SK-N-SH (cell line): ENCODE measurements at regions not wholly inside any gene's neighbourhood (a gene's known extent, or its start where the extent isn't known, plus 50 kb on each side); places are given as distances from the start of the nearest gene placed in this dataset.

Experiments
- CTCF ChIA-PET: fragments of 300-600, 350-600 bp; formaldehyde crosslinking; extraction: SDS; loops from one replicate; lab custom pipeline; 2021; lab: Yijun Ruan, JAX
- POLR2A ChIA-PET: fragments of 350-600 bp; sonication (Branson Sonifier 250); formaldehyde crosslinking; extraction: SDS; loops from one replicate; lab custom pipeline; 2020; ENCODE audit warnings: antibody characterized with exemption, inconsistent platforms; lab: Yijun Ruan, JAX
- DNase-seq: peaks from one replicate; pipeline ENCODE4 v3.0.0; 2012
- H2AFZ ChIP-seq: fragments of 200-600 bp; sonication (generic); 2 replicates; pipeline ENCODE4 v1.8.1; 2016; ENCODE audit warnings: antibody characterized with exemption, mild to moderate bottlenecking, low read depth
- H3F3A ChIP-seq: fragments of 200-600 bp; sonication (generic); replicated peaks from 2 replicates; pipeline ENCODE3; 2016; ENCODE audit warnings: antibody characterized with exemption, mild to moderate bottlenecking; ENCODE audit not compliant: insufficient read depth
- H3K27ac ChIP-seq, 2 experiments: fragments of 200-500 bp in 1 of 2; fragments of 200-600 bp in 1 of 2; sonication (Bioruptor generic) in 1 of 2; sonication (generic), shearing (Covaris generic) in 1 of 2; 2 replicates each; pipeline versions ENCODE4 v1.5.1 to v1.6.1; 2014 to 2016; ENCODE audit warnings: low read depth in 2 of 2, inconsistent platforms in 1 of 2, low read length in 1 of 2, mild to moderate bottlenecking in 1 of 2, mixed read lengths in 1 of 2
- H3K27me3 ChIP-seq: fragments of 200-600 bp; sonication (generic), shearing (Covaris generic); 2 replicates; pipeline ENCODE4 v1.6.1; 2016; ENCODE audit warnings: mixed run types; ENCODE audit not compliant: insufficient read depth
- H3K36me3 ChIP-seq, 2 experiments: fragments of 200-500 bp in 1 of 2; fragments of 200-600 bp in 1 of 2; sonication (Bioruptor generic) in 1 of 2; sonication (generic) in 1 of 2; replicated peaks in 1 of 2; 2 replicates each; pipeline versions ENCODE3 to v1.5.1; 2014 to 2016; ENCODE audit warnings: low read length in 1 of 2, mild to moderate bottlenecking in 1 of 2; ENCODE audit not compliant: insufficient read depth in 2 of 2, control insufficient read depth in 1 of 2
- H3K4me1 ChIP-seq, 2 experiments: fragments of 200-500 bp in 1 of 2; fragments of 200-600 bp in 1 of 2; sonication (Bioruptor generic) in 1 of 2; sonication (generic), shearing (Covaris generic) in 1 of 2; 2 replicates each; pipeline versions ENCODE4 v1.5.1 to v1.6.1; 2014 to 2016; ENCODE audit warnings: low read depth in 1 of 2, low read length in 1 of 2, mixed run types in 1 of 2; ENCODE audit not compliant: insufficient read depth in 2 of 2, control insufficient read depth in 1 of 2
- H3K4me2 ChIP-seq: fragments of 200-600 bp; sonication (generic), shearing (Covaris generic); 2 replicates; pipeline ENCODE4 v1.6.1; 2017; ENCODE audit warnings: mixed run types
- H3K4me3 ChIP-seq, 2 experiments: fragments of 200-500 bp in 1 of 2; fragments of 200-600 bp in 1 of 2; sonication (Bioruptor generic) in 1 of 2; sonication (generic), shearing (Covaris generic) in 1 of 2; 2 replicates each; pipeline versions ENCODE4 v1.5.1 to v1.8.1; 2014 to 2016; ENCODE audit warnings: low read depth in 2 of 2, inconsistent platforms in 1 of 2, low read length in 1 of 2, mild to moderate bottlenecking in 1 of 2, mixed read lengths in 1 of 2, moderate library complexity in 1 of 2
- H3K79me2 ChIP-seq: fragments of 200-600 bp; sonication (generic); 2 replicates; pipeline ENCODE4 v1.8.1; 2017; ENCODE audit warnings: mild to moderate bottlenecking; ENCODE audit not compliant: insufficient read depth
- H3K9ac ChIP-seq: fragments of 200-600 bp; sonication (generic); 2 replicates; pipeline ENCODE4 v1.6.1; 2017; ENCODE audit warnings: mixed run types
- H3K9me2 ChIP-seq: fragments of 200-600 bp; sonication (generic); 2 replicates; pipeline ENCODE4 v1.6.1; 2017; ENCODE audit warnings: mixed run types
- H3K9me3 ChIP-seq: fragments of 200-600 bp; sonication (generic); 2 replicates; pipeline ENCODE4 v1.6.1; 2017; ENCODE audit warnings: mixed run types, mild to moderate bottlenecking, moderate library complexity
- H4K20me1 ChIP-seq: fragments of 200-600 bp; sonication (generic); 2 replicates; pipeline ENCODE4 v1.6.1; 2017; ENCODE audit warnings: mild to moderate bottlenecking, mixed run types; ENCODE audit not compliant: insufficient read depth
- EP300 ChIP-seq, 2 experiments: IDR thresholded peaks; 2 replicates each; pipeline versions ENCODE4 v1.4.0 to v1.6.1; 2012; ENCODE audit warnings: borderline replicate concordance in 1 of 2, low read depth in 1 of 2, low read length in 1 of 2
- FOXJ3 ChIP-seq: sonication (generic); formaldehyde crosslinking; IDR thresholded peaks from 2 replicates; pipeline ENCODE4 v1.5.1; 2020; ENCODE audit warnings: mild to moderate bottlenecking, missing genetic modification reagents
- FOXM1 ChIP-seq: IDR thresholded peaks from 2 replicates; pipeline ENCODE4 v1.4.0; 2012; ENCODE audit warnings: low read depth, mild to moderate bottlenecking
- JUND ChIP-seq: IDR thresholded peaks from 2 replicates; pipeline ENCODE4 v1.4.0; 2012
- MEF2A ChIP-seq: IDR thresholded peaks from 2 replicates; pipeline ENCODE4 v1.4.0; 2012; ENCODE audit warnings: low read depth, borderline replicate concordance
- MXI1 ChIP-seq: IDR thresholded peaks from 2 replicates; pipeline ENCODE4 v1.6.1; 2012; ENCODE audit warnings: mild to moderate bottlenecking, low read depth, low read length, improper control_type of control experiment
- RAD21 ChIP-seq: IDR thresholded peaks from 2 replicates; pipeline ENCODE4 v1.6.1; 2012; ENCODE audit warnings: mild to moderate bottlenecking, low read length
- RCOR1 ChIP-seq: fragments of 150-350 bp; IDR thresholded peaks from 2 replicates; pipeline ENCODE4 v1.6.1; 2017; ENCODE audit warnings: antibody characterized with exemption, low read length
- RFX5 ChIP-seq: IDR thresholded peaks from 2 replicates; pipeline ENCODE4 v1.6.1; 2012; ENCODE audit warnings: mild to moderate bottlenecking, improper control_type of control experiment, low read length
- RXRA ChIP-seq: IDR thresholded peaks from 2 replicates; pipeline ENCODE4 v1.4.0; 2012; ENCODE audit warnings: low read depth, mild to moderate bottlenecking, borderline replicate concordance
- SMC3 ChIP-seq: IDR thresholded peaks from 2 replicates; pipeline ENCODE4 v1.6.1; 2012; ENCODE audit warnings: low read depth, low read length, improper control_type of control experiment
- TAF1 ChIP-seq: IDR thresholded peaks from 2 replicates; pipeline ENCODE4 v1.6.1; 2012; ENCODE audit warnings: low read depth, mild to moderate bottlenecking, low read length, moderate library complexity, borderline replicate concordance
- YY1 ChIP-seq: IDR thresholded peaks from 2 replicates; pipeline ENCODE4 v1.4.0; 2012; ENCODE audit warnings: low read depth, mild to moderate bottlenecking
- WGBS: methylation state at CpG from one replicate; pipeline ENCODE4 v1.1.6; 2017; ENCODE audit warnings: low lambda C conversion rate; 5-methylcytosine and 5-hydroxymethylcytosine counted together
- TF ChIP-seq, protein P1 (sequence below): IDR thresholded peaks from 2 replicates; pipeline ENCODE4 v1.4.0; 2012; ENCODE audit warnings: low read depth, borderline replicate concordance
- TF ChIP-seq, protein P2 (sequence below): fragments of 200-600 bp; sonication (generic); IDR thresholded peaks from 2 replicates; pipeline ENCODE4 v1.6.1; 2017; ENCODE audit warnings: antibody characterized with exemption, mild to moderate bottlenecking, moderate library complexity
- TF ChIP-seq, protein P3 (sequence below): IDR thresholded peaks from 2 replicates; pipeline ENCODE4; 2012

DNA sequence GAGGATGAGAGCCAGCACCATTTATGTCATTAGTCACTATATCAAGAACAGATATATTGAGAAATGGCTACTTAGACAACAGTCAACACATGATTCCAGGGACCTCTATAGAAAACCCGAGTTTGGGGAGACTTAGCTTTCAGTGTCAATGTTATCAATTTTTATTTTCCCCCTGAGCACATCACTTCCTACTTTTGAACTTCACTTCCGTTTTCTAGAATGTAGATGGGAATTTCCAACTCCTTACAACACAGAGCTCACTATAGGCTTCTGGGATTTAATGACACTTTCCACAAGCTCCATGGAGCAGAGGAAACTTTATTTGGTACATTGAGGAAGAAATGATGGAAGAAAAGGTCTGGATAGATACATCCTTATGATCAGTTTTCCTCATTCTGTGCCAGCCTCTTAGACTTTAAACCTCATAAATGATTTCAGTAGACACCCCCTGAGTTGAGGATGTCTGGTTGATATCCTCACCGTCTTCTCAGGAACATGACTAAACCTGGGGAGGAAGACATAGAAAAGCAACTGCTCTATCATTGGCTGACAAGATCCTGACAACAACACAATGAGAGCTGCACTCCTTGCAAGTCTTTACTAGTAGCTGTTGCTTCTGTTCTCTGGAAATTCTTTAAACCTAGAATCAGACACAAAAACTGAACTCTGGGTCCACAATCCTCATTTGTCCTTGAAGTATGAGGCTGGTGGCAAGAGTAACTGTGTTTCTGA is 449.4 kb upstream of the OR4E1 start:
- ChIA-PET CTCF (interaction anchor here (1.1 to 1.2 kb wide), 2 partner anchors 9 to 69 kb away, joined by 3 to 5 read pairs; no protein-coding TSS in a partner anchor), POLR2A (no interaction called here)
- Histone ChIP-seq H3K9me3 (no peaks in the 10 kb centered on the region), H4K20me1 (no peaks in the 10 kb centered on the region), H3K4me3 (no peak overlapping the region), H2AFZ (no peak overlapping the region), H3F3A (no peaks in the 10 kb centered on the region), H3K36me3 (no peaks in the 10 kb centered on the region), H3K4me2 (no peak overlapping the region), H3K79me2 (no peaks in the 10 kb centered on the region), H3K9ac (no peak overlapping the region), H3K9me2 (no peaks in the 10 kb centered on the region), H3K27ac (no peak overlapping the region), H3K4me1 (no peaks in the 10 kb centered on the region), H3K27me3 (no peaks in the 10 kb centered on the region)
- WGBS = 6% methylated on average over 3 of the region's 3 CpGs
- DNase-seq = no peak
- TF ChIP-seq, protein P1, sequence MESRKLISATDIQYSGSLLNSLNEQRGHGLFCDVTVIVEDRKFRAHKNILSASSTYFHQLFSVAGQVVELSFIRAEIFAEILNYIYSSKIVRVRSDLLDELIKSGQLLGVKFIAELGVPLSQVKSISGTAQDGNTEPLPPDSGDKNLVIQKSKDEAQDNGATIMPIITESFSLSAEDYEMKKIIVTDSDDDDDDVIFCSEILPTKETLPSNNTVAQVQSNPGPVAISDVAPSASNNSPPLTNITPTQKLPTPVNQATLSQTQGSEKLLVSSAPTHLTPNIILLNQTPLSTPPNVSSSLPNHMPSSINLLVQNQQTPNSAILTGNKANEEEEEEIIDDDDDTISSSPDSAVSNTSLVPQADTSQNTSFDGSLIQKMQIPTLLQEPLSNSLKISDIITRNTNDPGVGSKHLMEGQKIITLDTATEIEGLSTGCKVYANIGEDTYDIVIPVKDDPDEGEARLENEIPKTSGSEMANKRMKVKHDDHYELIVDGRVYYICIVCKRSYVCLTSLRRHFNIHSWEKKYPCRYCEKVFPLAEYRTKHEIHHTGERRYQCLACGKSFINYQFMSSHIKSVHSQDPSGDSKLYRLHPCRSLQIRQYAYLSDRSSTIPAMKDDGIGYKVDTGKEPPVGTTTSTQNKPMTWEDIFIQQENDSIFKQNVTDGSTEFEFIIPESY = no peak
- no peak for TF ChIP-seq FOXJ3 (CRISPR knock-in tag)
- TF ChIP-seq RFX5 = no peak
- no peak for TF ChIP-seq RAD21
- TF ChIP-seq FOXM1 = no peak
- TF ChIP-seq MEF2A = no peak
- TF ChIP-seq YY1 = no peak

DNA sequence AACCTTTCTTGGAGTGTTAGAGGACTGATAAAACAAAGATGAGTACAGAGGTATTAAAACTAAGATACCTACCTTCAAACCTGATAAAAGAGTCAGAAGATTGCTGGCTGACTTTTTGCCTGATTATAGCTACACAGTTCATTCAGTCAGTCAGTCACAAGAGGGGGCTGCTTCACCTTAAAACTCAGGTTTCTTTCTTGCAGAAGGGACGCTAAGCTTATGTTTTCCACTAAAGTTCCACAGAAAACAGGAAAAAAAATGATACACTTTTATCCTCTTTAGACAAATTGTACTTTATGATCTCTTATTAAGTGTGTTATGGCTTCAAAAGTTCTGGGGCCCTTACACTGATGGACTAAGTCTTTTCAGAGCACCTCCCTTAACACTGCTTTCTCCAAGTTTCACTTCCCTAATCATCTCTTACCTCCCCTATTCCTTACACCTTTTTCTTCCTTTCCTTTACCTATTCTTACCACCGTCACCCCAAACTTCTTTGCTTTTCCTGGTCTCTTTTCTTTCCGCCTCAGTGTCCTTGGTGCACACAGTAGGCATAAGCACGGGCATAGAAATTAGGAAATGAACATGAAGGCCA is 448.7 kb upstream of the OR4E1 start:
- 4% methylated on average over 4 of the region's 4 CpGs for WGBS

More for the DNA sequence above, 448.7 kb upstream of the OR4E1 start:
- Histone ChIP-seq H3K27ac (no peak overlapping the region), H3K36me3 (no peaks in the 10 kb centered on the region), H3K4me1 (no peaks in the 10 kb centered on the region), H3K4me2 (no peak overlapping the region), H2AFZ (no peak overlapping the region), H3K9ac (no peak overlapping the region), H3K27me3 (no peaks in the 10 kb centered on the region), H3K9me2 (no peaks in the 10 kb centered on the region), H3K79me2 (no peaks in the 10 kb centered on the region), H3F3A (no peaks in the 10 kb centered on the region), H3K9me3 (no peaks in the 10 kb centered on the region), H4K20me1 (no peaks in the 10 kb centered on the region), H3K4me3 (no peak overlapping the region)
- TF ChIP-seq MXI1 = no peak
- TF ChIP-seq RXRA = no peak
- TF ChIP-seq, protein P2, sequence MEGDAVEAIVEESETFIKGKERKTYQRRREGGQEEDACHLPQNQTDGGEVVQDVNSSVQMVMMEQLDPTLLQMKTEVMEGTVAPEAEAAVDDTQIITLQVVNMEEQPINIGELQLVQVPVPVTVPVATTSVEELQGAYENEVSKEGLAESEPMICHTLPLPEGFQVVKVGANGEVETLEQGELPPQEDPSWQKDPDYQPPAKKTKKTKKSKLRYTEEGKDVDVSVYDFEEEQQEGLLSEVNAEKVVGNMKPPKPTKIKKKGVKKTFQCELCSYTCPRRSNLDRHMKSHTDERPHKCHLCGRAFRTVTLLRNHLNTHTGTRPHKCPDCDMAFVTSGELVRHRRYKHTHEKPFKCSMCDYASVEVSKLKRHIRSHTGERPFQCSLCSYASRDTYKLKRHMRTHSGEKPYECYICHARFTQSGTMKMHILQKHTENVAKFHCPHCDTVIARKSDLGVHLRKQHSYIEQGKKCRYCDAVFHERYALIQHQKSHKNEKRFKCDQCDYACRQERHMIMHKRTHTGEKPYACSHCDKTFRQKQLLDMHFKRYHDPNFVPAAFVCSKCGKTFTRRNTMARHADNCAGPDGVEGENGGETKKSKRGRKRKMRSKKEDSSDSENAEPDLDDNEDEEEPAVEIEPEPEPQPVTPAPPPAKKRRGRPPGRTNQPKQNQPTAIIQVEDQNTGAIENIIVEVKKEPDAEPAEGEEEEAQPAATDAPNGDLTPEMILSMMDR = no peak
- no peak for TF ChIP-seq TAF1
- no peak for TF ChIP-seq RFX5
- TF ChIP-seq, protein P3, sequence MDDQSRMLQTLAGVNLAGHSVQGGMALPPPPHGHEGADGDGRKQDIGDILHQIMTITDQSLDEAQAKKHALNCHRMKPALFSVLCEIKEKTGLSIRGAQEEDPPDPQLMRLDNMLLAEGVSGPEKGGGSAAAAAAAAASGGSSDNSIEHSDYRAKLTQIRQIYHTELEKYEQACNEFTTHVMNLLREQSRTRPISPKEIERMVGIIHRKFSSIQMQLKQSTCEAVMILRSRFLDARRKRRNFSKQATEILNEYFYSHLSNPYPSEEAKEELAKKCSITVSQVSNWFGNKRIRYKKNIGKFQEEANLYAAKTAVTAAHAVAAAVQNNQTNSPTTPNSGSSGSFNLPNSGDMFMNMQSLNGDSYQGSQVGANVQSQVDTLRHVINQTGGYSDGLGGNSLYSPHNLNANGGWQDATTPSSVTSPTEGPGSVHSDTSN = no peak
- no peak for TF ChIP-seq SMC3
- no peak for TF ChIP-seq EP300 (IDR thresholded peaks at IDR 0.05; ENCODE audit: borderline replicate concordance in 1 of 2, low read depth in 1 of 2, low read length in 1 of 2)
- TF ChIP-seq JUND = no peak
- no peak for TF ChIP-seq RCOR1
- no peak for TF ChIP-seq YY1
- DNase-seq = no peak
- CTCF ChIA-PET = interaction anchor here (1.1 to 1.6 kb wide), 3 partner anchors 10 to 70 kb away, joined by 3 to 5 read pairs (median 4); no protein-coding TSS in a partner anchor
- POLR2A ChIA-PET = no interaction called here
